ENCODE measurements at regions not wholly inside any gene's neighbourhood (a gene's known extent, or its start where the extent isn't known, plus 50 kb on each side); places are given as distances from the start of the nearest gene placed in this dataset.

GRCh38 chr5:38078161-38078560, 180.2 kb upstream of the EGFLAM start:
- no peak for ATAC-seq
- POLR2A ChIA-PET: no interaction called here
- Histone ChIP-seq H3K27me3 (ENCODE audit: control insufficient read depth, insufficient read depth, low read length) (peaks cover 8% of the 10 kb centered on the region), H3K4me3 (ENCODE audit: low read depth in 2 of 2, low read length in 2 of 2) (no peak overlapping the region), H3K27ac (ENCODE audit: low read length) (no peak overlapping the region), H3K4me1 (ENCODE audit: control insufficient read depth, insufficient read depth, low read length) (no peaks in the 10 kb centered on the region), H3K36me3 (ENCODE audit: control insufficient read depth, insufficient read depth, low read length) (no peaks in the 10 kb centered on the region), H3K9me3 (ENCODE audit: control insufficient read depth, insufficient read depth, low read depth, low read length) (no peaks in the 10 kb centered on the region)
- intact Hi-C loops (cut with micrococcal nuclease; ENCODE audit: unreplicated experiment) (no loop called here), in situ Hi-C loops (cut with HindIII; ENCODE audit: low pct_unique_long_range_greater_than_20kb, low sequenced_read_pairs) (no loop called here)
- CTCF ChIA-PET: no interaction called here
- no peak for DNase-seq (ENCODE audit: low read depth, low spot score)
- TF ChIP-seq POLR2AphosphoS5 (IDR thresholded peaks at IDR 0.05; ENCODE audit: low read depth, low read length): no peak
- no peak for TF ChIP-seq REST (IDR thresholded peaks at IDR 0.05; ENCODE audit: insufficient read depth in 1 of 2, low read depth in 2 of 2, low read length in 1 of 2)
- TF ChIP-seq SIN3A (IDR thresholded peaks at IDR 0.05; ENCODE audit: borderline replicate concordance, insufficient read depth, low read depth, low read length): no peak
- no peak for TF ChIP-seq TCF7L2 (IDR thresholded peaks at IDR 0.05; ENCODE audit: low read depth, low read length)
- no peak for TF ChIP-seq CTCF (IDR thresholded peaks at IDR 0.05)
- no TSS peak for BruUV-seq (replicated peaks)

GRCh38 chr5:38077652-38078051, 180.7 kb upstream of the EGFLAM start:
- Histone ChIP-seq H3K4me3 (ENCODE audit: low read depth in 2 of 2, low read length in 2 of 2) (no peak overlapping the region), H3K9me3 (ENCODE audit: control insufficient read depth, insufficient read depth, low read depth, low read length) (no peaks in the 10 kb centered on the region), H3K4me1 (ENCODE audit: control insufficient read depth, insufficient read depth, low read length) (no peaks in the 10 kb centered on the region), H3K27me3 (ENCODE audit: control insufficient read depth, insufficient read depth, low read length) (peaks cover 8% of the 10 kb centered on the region), H3K27ac (ENCODE audit: low read length) (no peak overlapping the region), H3K36me3 (ENCODE audit: control insufficient read depth, insufficient read depth, low read length) (no peaks in the 10 kb centered on the region)
- TF ChIP-seq TCF7L2 (IDR thresholded peaks at IDR 0.05; ENCODE audit: low read depth, low read length) (no peak), SIN3A (IDR thresholded peaks at IDR 0.05; ENCODE audit: borderline replicate concordance, insufficient read depth, low read depth, low read length) (no peak), CTCF (IDR thresholded peaks at IDR 0.05) (no peak), REST (IDR thresholded peaks at IDR 0.05; ENCODE audit: insufficient read depth in 1 of 2, low read depth in 2 of 2, low read length in 1 of 2) (no peak), POLR2AphosphoS5 (IDR thresholded peaks at IDR 0.05; ENCODE audit: low read depth, low read length) (no peak)
- no TSS peak for BruUV-seq (replicated peaks)
- no peak for ATAC-seq
- ChIA-PET CTCF (no interaction called here), POLR2A (no interaction called here)
- DNase-seq (ENCODE audit: low read depth, low spot score): no peak
- in situ Hi-C loops (cut with HindIII; ENCODE audit: low pct_unique_long_range_greater_than_20kb, low sequenced_read_pairs): no loop called here
- intact Hi-C loops (cut with micrococcal nuclease; ENCODE audit: unreplicated experiment): no loop called here
